G401.6 (cell line): ENCODE measurements at regions not wholly inside any gene's neighbourhood (a gene's known extent, or its start where the extent isn't known, plus 50 kb on each side); places are given as distances from the start of the nearest gene placed in this dataset.

ENCODE experiments used
- FAIRE-seq: peaks from 2 replicates; lab custom pipeline; 2012; peaks lifted over from hg19 to GRCh38; lab: Jason Lieb, UNC

- no peak for FAIRE-seq
Observed at GRCh38 chr14:66115740-66116502, 370.2 kb upstream of the CCDC196 start.

- no peak for FAIRE-seq
Observed at GRCh38 chr14:66116732-66117131, 369.4 kb upstream of the CCDC196 start.

GRCh38 chr14:66117600-66117999, 368.6 kb upstream of the CCDC196 start:
- no peak for FAIRE-seq

- FAIRE-seq: no peak
Observed at GRCh38 chr14:66119606-66120231, 366.5 kb upstream of the CCDC196 start.

- no peak for FAIRE-seq
Observed at GRCh38 chr14:66120402-66120801, 365.8 kb upstream of the CCDC196 start.

- no peak for FAIRE-seq
Observed at GRCh38 chr14:66121859-66122258, 364.3 kb upstream of the CCDC196 start.

- FAIRE-seq: no peak
Observed at GRCh38 chr14:66129224-66129623, 356.9 kb upstream of the CCDC196 start.

- no peak for FAIRE-seq
Observed at GRCh38 chr14:66131111-66131510, 355.1 kb upstream of the CCDC196 start.

- no peak for FAIRE-seq
Observed at GRCh38 chr14:66133666-66134065, 352.5 kb upstream of the CCDC196 start.

GRCh38 chr14:66135831-66136230, 350.3 kb upstream of the CCDC196 start:
- FAIRE-seq: no peak

- FAIRE-seq: no peak
Observed at GRCh38 chr14:66137081-66137480, 349.1 kb upstream of the CCDC196 start.

GRCh38 chr14:66139432-66139831, 346.7 kb upstream of the CCDC196 start:
- no peak for FAIRE-seq

GRCh38 chr14:66140213-66140918, 345.8 kb upstream of the CCDC196 start:
- no peak for FAIRE-seq

GRCh38 chr14:66140963-66141362, 345.2 kb upstream of the CCDC196 start:
- no peak for FAIRE-seq

GRCh38 chr14:66141733-66142132, 344.4 kb upstream of the CCDC196 start:
- FAIRE-seq: no peak

GRCh38 chr14:66143387-66144112, 342.6 kb upstream of the CCDC196 start:
- no peak for FAIRE-seq

- no peak for FAIRE-seq
Observed at GRCh38 chr14:66152302-66152701, 333.9 kb upstream of the CCDC196 start.

- FAIRE-seq: no peak
Observed at GRCh38 chr14:66152747-66153146, 333.4 kb upstream of the CCDC196 start.

- no peak for FAIRE-seq
Observed at GRCh38 chr14:66163023-66163422, 323.1 kb upstream of the CCDC196 start.

- no peak for FAIRE-seq
Observed at GRCh38 chr14:66165337-66165736, 320.8 kb upstream of the CCDC196 start.

- FAIRE-seq: no peak
Observed at GRCh38 chr14:66174453-66174891, 311.7 kb upstream of the CCDC196 start.

GRCh38 chr14:66177935-66178334, 308.2 kb upstream of the CCDC196 start:
- no peak for FAIRE-seq

GRCh38 chr14:66196670-66197069, 289.5 kb upstream of the CCDC196 start:
- FAIRE-seq: no peak
